Glomerular visceral epithelial cell (primary cell): ENCODE measurements at regions not wholly inside any gene's neighbourhood (a gene's known extent, or its start where the extent isn't known, plus 50 kb on each side); places are given as distances from the start of the nearest gene placed in this dataset.

ENCODE experiments used
- DNase-seq: peaks from one replicate; pipeline ENCODE4 v3.0.0-alpha.2; 2016; ENCODE audit errors: extremely low spot score

- DNase-seq = no peak
Measured at GRCh38 chr2:41985573-41986095, 62.2 kb upstream of the PKDCC start.

DNA sequence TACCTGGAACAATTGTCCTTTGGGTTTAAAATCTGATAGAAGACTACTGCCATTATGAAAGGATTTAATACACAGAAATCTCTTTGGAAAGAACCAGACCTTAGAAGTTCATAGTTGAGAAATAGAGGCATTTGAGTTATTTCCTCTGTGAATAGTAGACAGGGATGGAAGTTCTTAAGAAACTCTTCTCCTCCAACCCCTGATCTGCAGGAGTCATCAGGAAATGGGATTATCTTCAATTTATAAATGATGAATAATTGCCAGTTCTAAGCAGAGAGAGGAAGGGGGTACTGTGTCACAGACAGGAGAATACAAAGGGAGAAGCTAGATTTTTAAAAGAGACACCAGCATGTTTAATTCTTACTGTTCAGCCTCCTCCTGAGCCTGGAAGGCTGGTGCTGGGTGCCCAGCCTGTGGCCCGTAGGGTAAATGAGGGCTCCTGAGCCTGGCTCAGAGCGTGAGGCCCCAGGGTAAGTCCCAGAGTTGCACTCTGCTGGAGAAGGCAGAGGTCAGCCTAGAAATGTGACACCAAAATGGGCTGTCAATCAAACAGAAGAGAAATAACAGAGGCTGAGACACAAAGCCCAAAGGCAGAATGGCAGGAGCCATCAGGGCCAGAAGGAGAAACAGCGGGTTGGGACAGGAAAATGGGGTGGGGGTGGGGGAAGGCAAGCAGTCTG is 58.2 kb upstream of the PKDCC start:
- DNase-seq = no peak

GRCh38 chr2:41990245-41990644 is 57.6 kb upstream of the PKDCC start:
- DNase-seq = no peak

GRCh38 chr2:41990688-41991087 is 57.1 kb upstream of the PKDCC start:
- peak; percentile 7 for DNase-seq

DNA sequence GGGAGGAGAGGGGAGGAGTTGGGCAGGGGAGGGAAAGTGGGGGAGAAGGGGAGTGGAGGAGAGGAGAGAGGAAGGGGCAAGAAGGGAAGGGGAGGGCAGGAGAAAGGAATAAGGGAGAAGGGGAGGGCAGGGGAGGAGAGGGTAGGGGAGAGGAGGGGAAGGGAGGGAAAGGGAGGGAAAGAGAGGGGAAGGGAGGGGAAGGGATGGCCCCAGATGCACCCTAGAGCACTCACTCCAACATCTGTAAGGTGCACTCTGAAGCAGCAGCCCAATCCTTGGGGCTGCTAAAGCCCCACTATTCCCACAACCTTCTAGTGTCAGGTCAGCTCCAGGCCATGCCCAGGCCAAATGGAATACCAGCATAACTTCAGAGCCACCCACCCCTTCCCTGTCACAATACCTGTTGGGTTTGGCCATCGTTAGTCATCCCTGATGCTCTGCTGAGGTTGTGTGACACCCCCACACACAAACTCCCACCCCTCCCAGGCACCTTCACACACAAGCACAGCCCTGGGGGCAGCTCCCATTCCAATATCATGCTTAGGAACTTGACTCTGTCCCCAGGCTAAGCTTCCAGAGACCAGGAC is 55.7 kb upstream of the PKDCC start:
- no peak for DNase-seq

GRCh38 chr2:41992671-41993434 is 55.0 kb upstream of the PKDCC start:
- no peak for DNase-seq

GRCh38 chr2:41993435-41993925 is 54.3 kb upstream of the PKDCC start:
- DNase-seq = no peak

DNA sequence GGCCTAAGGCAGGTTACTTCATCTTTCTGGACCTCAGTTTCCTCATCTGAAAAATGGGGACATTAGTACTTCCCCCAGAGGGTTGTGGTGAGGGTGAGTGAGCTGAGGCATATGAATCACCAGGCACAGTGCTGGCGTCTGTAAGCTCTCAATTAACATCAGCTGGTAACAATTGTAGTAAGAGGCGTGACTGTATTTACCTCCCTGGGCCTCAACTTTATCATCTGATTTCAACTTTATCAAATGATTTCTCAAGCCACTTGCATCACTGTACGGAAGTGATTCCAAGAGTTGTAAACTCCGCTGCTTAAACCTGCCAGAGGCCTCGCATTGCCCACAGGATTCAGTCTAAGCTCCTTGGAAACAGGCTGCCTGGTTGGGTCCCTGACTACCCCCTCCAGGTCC is 53.6 kb upstream of the PKDCC start:
- no peak for DNase-seq

GRCh38 chr2:41994661-41995060 is 53.2 kb upstream of the PKDCC start:
- DNase-seq = no peak

- DNase-seq = no peak
Measured at GRCh38 chr2:41997561-41997960, 50.3 kb upstream of the PKDCC start.
